Spleen (tissue), 11 donors: ENCODE measurements at regions not wholly inside any gene's neighbourhood (a gene's known extent, or its start where the extent isn't known, plus 50 kb on each side); places are given as distances from the start of the nearest gene placed in this dataset.
"Not testable (repeated sequence)": the region's sequence is repeated elsewhere in the genome, so short reads cannot be mapped to it uniquely, and the experiment has no call there.

Experiments
- DNase-seq: peaks from one replicate; pipeline ENCODE4 v3.0.0-alpha.2; 2020
- H3K27ac ChIP-seq, 8 donors: fragments of 200-600 bp; sonication (generic) in 7 of 8; 1 replicate in 4 of 8; 2 replicates in 4 of 8; pipeline versions ENCODE4 v1.5.0 to v1.8.0; 2016 to 2021; ENCODE audit warnings: inconsistent platforms in 4 of 8, mild to moderate bottlenecking in 4 of 8, moderate library complexity in 1 of 8
- H3K27me3 ChIP-seq, 7 donors: fragments of 200-600 bp; sonication (generic) in 6 of 7; replicated peaks in 1 of 7; 1 replicate in 4 of 7; 2 replicates in 3 of 7; pipeline versions ENCODE4 v1.5.0 to v1.8.0; 2016 to 2021; ENCODE audit warnings: inconsistent platforms in 3 of 7, mild to moderate bottlenecking in 1 of 7
- H3K36me3 ChIP-seq, 6 donors: fragments of 200-600 bp; sonication (generic) in 5 of 6; 1 replicate in 4 of 6; 2 replicates in 2 of 6; pipeline versions ENCODE4 v1.5.0 to v1.8.0; 2016 to 2021; ENCODE audit warnings: inconsistent platforms in 2 of 6
- H3K4me1 ChIP-seq, 6 donors: fragments of 200-600 bp; sonication (generic) in 5 of 6; 1 replicate in 3 of 6; 2 replicates in 3 of 6; pipeline versions ENCODE4 v1.5.0 to v1.8.0; 2016 to 2021; ENCODE audit warnings: inconsistent platforms in 3 of 6
- H3K4me3 ChIP-seq, 8 donors: fragments of 200-600 bp; sonication (generic) in 7 of 8; 1 replicate in 4 of 8; 2 replicates in 4 of 8; pipeline versions ENCODE4 v1.5.0 to v1.8.0; 2016 to 2021; ENCODE audit warnings: inconsistent platforms in 4 of 8, mild to moderate bottlenecking in 4 of 8, moderate library complexity in 2 of 8
- H3K9me3 ChIP-seq, 8 donors: fragments of 200-600 bp; sonication (generic) in 7 of 8; 1 replicate in 4 of 8; 2 replicates in 4 of 8; pipeline versions ENCODE4 v1.5.0 to v1.8.0; 2016 to 2021; ENCODE audit warnings: inconsistent platforms in 4 of 8
- POLR2A ChIP-seq, 3 donors: fragments of 450-650 bp; IDR thresholded peaks; one replicate each; pipeline ENCODE4 v1.5.1; 2017; ENCODE audit warnings: antibody characterized with exemption in 3 of 3, mild to moderate bottlenecking in 1 of 3
- POLR2AphosphoS5 ChIP-seq, 3 donors: sonication (generic); formaldehyde crosslinking; IDR thresholded peaks; one replicate each; pipeline ENCODE4 v1.5.1; 2017; ENCODE audit warnings: antibody characterized with exemption in 3 of 3
- WGBS, 5 donors: extraction: QIAGEN DNeasy Blood & Tissue Kit in 3 of 5; methylation state at CpG; one replicate each; pipeline versions ENCODE4 v1.1.5 to v1.1.7; 2013 to 2018; 5-methylcytosine and 5-hydroxymethylcytosine counted together
- intact Hi-C: fragments of 100-400 bp; cut with DNase I; formaldehyde crosslinking; loops from one replicate; pipeline ENCODE4 v1.15.0; 2023; ENCODE audit warnings: low total_unique reads
- TF ChIP-seq, protein P1 (sequence below), 11 experiments: fragments of 200-600 bp in 7 of 11; fragments of 450-650 bp in 4 of 11; sonication (generic) in 4 of 11; IDR thresholded peaks in 8 of 11; conservative IDR thresholded peaks in 3 of 11; 1 replicate in 7 of 11; 2 replicates in 4 of 11; pipeline versions ENCODE4 v1.4.0 to v1.8.0; 2016 to 2021; ENCODE audit warnings: antibody characterized with exemption in 11 of 11, inconsistent platforms in 4 of 11, mild to moderate bottlenecking in 1 of 11
- donor health status: healthy with polysubstance abuse.
- donor health status: DM: no; HTN: no; CAD: no; lungs with moderate emphysema.
- donor health status: DM: no; HTN: no; CAD: no.
- donor health status: Bipolar disorder and iron deficiency.
- donor health status: healthy.
- donor health status: DM: no; HTN: no; CAD: no.
- donor health status: DM: yes; HTN: yes; CAD: no.

DNA sequence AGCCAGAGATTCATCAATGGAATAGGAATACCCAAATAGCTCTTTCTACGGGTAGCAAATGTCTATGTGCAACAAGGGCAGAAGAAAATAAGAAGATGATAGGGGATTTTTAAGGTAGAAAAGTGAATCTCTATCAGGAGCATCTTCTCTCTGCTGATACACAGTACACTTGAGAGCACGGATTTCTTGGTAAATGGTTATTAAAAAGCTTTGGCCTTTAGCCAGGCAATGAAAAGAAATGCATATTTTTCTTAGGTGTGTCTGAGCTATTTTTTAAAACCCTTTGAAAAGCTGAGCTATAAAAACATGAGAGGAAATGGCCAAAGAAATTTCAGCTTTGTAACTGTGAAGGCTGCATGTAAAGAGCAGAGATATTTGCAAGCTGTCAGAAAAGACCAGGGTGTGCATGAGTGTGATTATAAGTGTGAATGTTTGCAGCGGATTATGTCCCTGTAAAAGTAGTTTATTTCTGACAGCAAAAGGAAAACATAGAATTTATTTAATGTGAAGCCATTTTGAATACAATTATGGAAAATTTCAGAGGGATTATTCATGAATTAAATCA is 487.1 kb upstream of the PIK3R1 start:
- Histone ChIP-seq H3K36me3 (no peaks in the 10 kb centered on the region), H3K4me1 (no peaks in the 10 kb centered on the region), H3K27ac (no peak overlapping the region), H3K27me3 (no peaks in the 10 kb centered on the region), H3K9me3 (no peaks in the 10 kb centered on the region), H3K4me3 (no peak overlapping the region)
- 71 to 90% (median 79%) methylated on average over 3 of the region's 3 CpGs for WGBS, 5 donors
- intact Hi-C loops: no loop called here
- no peak for DNase-seq
- TF ChIP-seq, protein P1, sequence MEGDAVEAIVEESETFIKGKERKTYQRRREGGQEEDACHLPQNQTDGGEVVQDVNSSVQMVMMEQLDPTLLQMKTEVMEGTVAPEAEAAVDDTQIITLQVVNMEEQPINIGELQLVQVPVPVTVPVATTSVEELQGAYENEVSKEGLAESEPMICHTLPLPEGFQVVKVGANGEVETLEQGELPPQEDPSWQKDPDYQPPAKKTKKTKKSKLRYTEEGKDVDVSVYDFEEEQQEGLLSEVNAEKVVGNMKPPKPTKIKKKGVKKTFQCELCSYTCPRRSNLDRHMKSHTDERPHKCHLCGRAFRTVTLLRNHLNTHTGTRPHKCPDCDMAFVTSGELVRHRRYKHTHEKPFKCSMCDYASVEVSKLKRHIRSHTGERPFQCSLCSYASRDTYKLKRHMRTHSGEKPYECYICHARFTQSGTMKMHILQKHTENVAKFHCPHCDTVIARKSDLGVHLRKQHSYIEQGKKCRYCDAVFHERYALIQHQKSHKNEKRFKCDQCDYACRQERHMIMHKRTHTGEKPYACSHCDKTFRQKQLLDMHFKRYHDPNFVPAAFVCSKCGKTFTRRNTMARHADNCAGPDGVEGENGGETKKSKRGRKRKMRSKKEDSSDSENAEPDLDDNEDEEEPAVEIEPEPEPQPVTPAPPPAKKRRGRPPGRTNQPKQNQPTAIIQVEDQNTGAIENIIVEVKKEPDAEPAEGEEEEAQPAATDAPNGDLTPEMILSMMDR (IDR thresholded peaks at IDR 0.05 in 8 of 11, conservative IDR thresholded peaks at IDR 0.05 in 3 of 11): no peak
- TF ChIP-seq POLR2A (IDR thresholded peaks at IDR 0.05): no peak
- TF ChIP-seq POLR2AphosphoS5 (IDR thresholded peaks at IDR 0.05): no peak

DNA sequence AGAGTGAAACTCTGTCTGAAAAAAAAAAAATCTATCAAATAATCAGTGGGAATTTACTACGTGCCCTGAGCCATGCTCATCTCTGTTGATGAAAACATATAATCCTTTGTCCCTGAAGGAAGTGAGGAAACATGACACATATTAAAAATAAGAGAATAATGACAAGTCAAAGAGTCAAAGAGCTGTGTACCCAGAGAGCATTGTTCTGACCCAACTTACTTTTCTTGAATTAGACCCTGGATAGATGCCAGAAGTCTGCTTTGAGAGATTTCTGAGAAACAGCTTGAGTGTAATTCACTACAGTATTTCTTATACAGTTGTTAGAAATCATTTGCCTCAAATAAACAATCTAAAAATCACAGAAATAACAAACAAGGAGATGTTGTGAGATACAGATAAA is 490.0 kb upstream of the PIK3R1 start:
- intact Hi-C loops: no loop called here
- TF ChIP-seq POLR2AphosphoS5 (IDR thresholded peaks at IDR 0.05) (no peak), POLR2A (IDR thresholded peaks at IDR 0.05) (no peak)
- TF ChIP-seq, protein P1 (IDR thresholded peaks at IDR 0.05 in 8 of 11, conservative IDR thresholded peaks at IDR 0.05 in 3 of 11): no peak
- 61 to 81% (median 76%) methylated on average over 1 of the region's 1 CpG for WGBS, 5 donors
- peak overlapping the region in 1 of 8 donors; percentile 14 for H3K27ac ChIP-seq
- no peak overlapping the region for H3K4me3 ChIP-seq
- no peaks in the 10 kb centered on the region for H3K36me3 ChIP-seq
- no peaks in the 10 kb centered on the region for H3K9me3 ChIP-seq
- no peak for DNase-seq
- no peaks in the 10 kb centered on the region for H3K4me1 ChIP-seq
- no peaks in the 10 kb centered on the region for H3K27me3 ChIP-seq

DNA sequence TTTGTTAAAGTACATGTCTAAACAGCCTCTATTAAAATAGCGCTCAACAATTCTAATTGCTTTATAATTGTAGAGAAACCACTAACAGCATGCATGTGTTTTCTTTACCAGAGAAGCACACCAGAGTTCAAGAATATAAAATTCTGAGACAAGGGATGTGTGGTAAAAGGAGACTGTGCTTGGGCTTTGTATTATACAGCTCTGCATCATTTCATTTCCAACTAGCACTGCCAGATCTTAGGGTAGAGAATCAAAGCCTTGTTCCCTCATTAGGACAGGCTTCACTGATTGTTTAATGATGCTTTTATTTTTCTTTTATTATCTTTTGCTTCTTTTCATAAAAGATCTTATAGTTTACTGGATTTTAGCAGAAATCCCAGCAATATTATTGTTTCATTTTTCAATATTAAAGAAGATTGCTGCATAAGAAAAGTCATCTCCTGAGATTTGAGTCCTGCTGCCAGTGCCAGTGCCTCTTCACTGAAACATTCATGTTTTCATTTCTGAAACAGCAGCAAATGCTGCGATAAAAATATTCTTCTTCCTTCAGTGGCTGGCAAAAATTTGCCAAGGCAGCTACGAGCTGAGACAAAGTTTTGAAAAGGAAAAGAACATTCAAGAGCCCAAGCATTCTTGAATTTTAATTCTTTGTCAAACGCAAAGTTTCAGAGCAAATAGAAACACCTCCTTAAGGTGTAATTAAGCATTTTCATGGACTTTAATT is 491.0 kb upstream of the PIK3R1 start:
- intact Hi-C loops: no loop called here
- DNase-seq: no peak
- Histone ChIP-seq H3K9me3 (no peaks in the 10 kb centered on the region), H3K4me3 (no peak overlapping the region), H3K36me3 (no peaks in the 10 kb centered on the region), H3K27me3 (no peaks in the 10 kb centered on the region), H3K27ac (peak overlapping the region in 1 of 8 donors; percentile 15), H3K4me1 (no peaks in the 10 kb centered on the region)
- TF ChIP-seq, protein P1 (IDR thresholded peaks at IDR 0.05 in 8 of 11, conservative IDR thresholded peaks at IDR 0.05 in 3 of 11): no peak
- TF ChIP-seq POLR2AphosphoS5 (IDR thresholded peaks at IDR 0.05) (no peak), POLR2A (IDR thresholded peaks at IDR 0.05) (no peak)
- 75 to 87% (median 85%) methylated on average over 4 of the region's 4 CpGs for WGBS, 5 donors

DNA sequence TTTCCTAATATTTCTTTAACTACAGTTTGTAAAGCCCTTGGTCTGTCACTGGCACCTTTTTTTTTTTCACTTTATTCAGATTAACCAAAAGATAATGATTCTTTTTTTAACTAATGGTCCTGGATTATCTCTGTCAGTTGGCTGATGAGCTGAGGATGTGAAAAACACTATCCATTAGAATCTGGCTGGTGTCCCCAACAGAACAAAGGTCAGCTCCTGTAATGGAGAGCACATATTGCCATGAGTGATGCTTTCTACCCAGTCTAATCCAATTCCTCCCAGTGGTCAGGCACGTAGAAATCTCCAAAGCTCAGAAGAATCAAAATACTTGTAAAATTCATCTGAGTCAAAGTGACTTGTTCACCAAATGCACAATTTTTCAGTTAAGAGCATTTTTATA is 491.7 kb upstream of the PIK3R1 start:
- WGBS, 5 donors: 84 to 95% (median 86%) methylated on average over 1 of the region's 1 CpG
- DNase-seq: no peak
- no peaks in the 10 kb centered on the region for H3K9me3 ChIP-seq
- H3K4me1 ChIP-seq: no peaks in the 10 kb centered on the region
- H3K36me3 ChIP-seq: no peaks in the 10 kb centered on the region
- intact Hi-C loops: no loop called here
- peak overlapping the region in 2 of 8 donors; percentile 15 to 18 for H3K27ac ChIP-seq
- no peak for TF ChIP-seq POLR2AphosphoS5 (IDR thresholded peaks at IDR 0.05)
- no peak for TF ChIP-seq POLR2A (IDR thresholded peaks at IDR 0.05)
- TF ChIP-seq, protein P1 (IDR thresholded peaks at IDR 0.05 in 8 of 11, conservative IDR thresholded peaks at IDR 0.05 in 3 of 11): no peak
- H3K27me3 ChIP-seq: no peaks in the 10 kb centered on the region
- no peak overlapping the region for H3K4me3 ChIP-seq

DNA sequence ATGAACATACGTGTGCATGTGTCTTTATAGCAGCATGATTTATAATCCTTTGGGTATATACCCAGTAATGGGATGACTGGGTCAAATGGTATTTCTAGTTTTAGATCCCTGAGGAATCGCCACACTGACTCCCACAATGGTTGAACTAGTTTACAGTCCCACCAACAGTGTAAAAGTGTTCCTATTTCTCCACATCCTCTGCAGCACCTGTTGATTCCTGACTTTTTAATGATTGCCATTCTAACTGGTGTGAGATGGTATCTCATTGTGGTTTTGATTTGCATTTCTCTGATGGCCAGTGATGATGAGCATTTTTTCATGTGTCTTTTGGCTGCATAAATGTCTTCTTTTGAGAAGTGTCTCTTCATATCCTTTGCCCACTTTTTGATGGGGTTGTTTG is 493.0 kb upstream of the PIK3R1 start:
- H3K27me3 ChIP-seq, H3K4me1 ChIP-seq, H3K9me3 ChIP-seq, H3K4me3 ChIP-seq, intact Hi-C loops, H3K36me3 ChIP-seq, H3K27ac ChIP-seq, DNase-seq: not testable (repeated sequence)
- 88 to 100% (median 94%) methylated on average over 2 of the region's 2 CpGs for WGBS, 5 donors
